ENCODE measurements at regions not wholly inside any gene's neighbourhood (a gene's known extent, or its start where the extent isn't known, plus 50 kb on each side); places are given as distances from the start of the nearest gene placed in this dataset.
"Not testable (repeated sequence)": the region's sequence is repeated elsewhere in the genome, so short reads cannot be mapped to it uniquely, and the experiment has no call there.

GRCh38 chr9:117649126-117649525, 55.1 kb upstream of the TLR4 start:
- no peak for DNase-seq (ENCODE audit: low spot score)

GRCh38 chr9:117644932-117645636, 59.1 kb upstream of the TLR4 start:
- no peak for DNase-seq (ENCODE audit: low spot score)

- DNase-seq (ENCODE audit: low spot score), result peak; percentile 61
Measured at GRCh38 chr9:117644133-117644931, 59.9 kb upstream of the TLR4 start.

GRCh38 chr9:117643288-117643654, 60.9 kb upstream of the TLR4 start:
- DNase-seq (ENCODE audit: low spot score), result no peak

GRCh38 chr9:117642571-117643287, 61.5 kb upstream of the TLR4 start:
- not testable (repeated sequence) for DNase-seq (ENCODE audit: low spot score)

- no peak for DNase-seq (ENCODE audit: low spot score)
Measured at GRCh38 chr9:117636681-117637080, 67.5 kb upstream of the TLR4 start.

- no peak for DNase-seq (ENCODE audit: low spot score)
Measured at GRCh38 chr9:117625154-117625553, 79.0 kb upstream of the TLR4 start.

- no peak for DNase-seq (ENCODE audit: low spot score)
Measured at GRCh38 chr9:117624106-117624505, 80.1 kb upstream of the TLR4 start.

- no peak for DNase-seq (ENCODE audit: low spot score)
Measured at GRCh38 chr9:117622347-117622746, 81.9 kb upstream of the TLR4 start.

- DNase-seq (ENCODE audit: low spot score), result no peak
Measured at GRCh38 chr9:117616431-117616831, 87.8 kb upstream of the TLR4 start.

GRCh38 chr9:117612317-117612716, 91.9 kb upstream of the TLR4 start:
- no peak for DNase-seq (ENCODE audit: low spot score)

- no peak for DNase-seq (ENCODE audit: low spot score)
Measured at GRCh38 chr9:117597977-117598376, 106.2 kb upstream of the TLR4 start.

- no peak for DNase-seq (ENCODE audit: low spot score)
Measured at GRCh38 chr9:117596678-117597077, 107.5 kb upstream of the TLR4 start.

- no peak for DNase-seq (ENCODE audit: low spot score)
Measured at GRCh38 chr9:117595650-117596049, 108.6 kb upstream of the TLR4 start.

GRCh38 chr9:117587263-117587662, 116.9 kb upstream of the TLR4 start:
- DNase-seq (ENCODE audit: low spot score), result no peak

GRCh38 chr9:117574099-117574498, 130.1 kb upstream of the TLR4 start:
- DNase-seq (ENCODE audit: low spot score), result no peak

- no peak for DNase-seq (ENCODE audit: low spot score)
Measured at GRCh38 chr9:117564839-117565238, 139.4 kb upstream of the TLR4 start.

- no peak for DNase-seq (ENCODE audit: low spot score)
Measured at GRCh38 chr9:117561761-117562160, 142.4 kb upstream of the TLR4 start.

- peak; percentile 57 for DNase-seq (ENCODE audit: low spot score)
Measured at GRCh38 chr9:117555964-117556629, 141.2 kb upstream of the ASTN2 start.

GRCh38 chr9:117552811-117553210, 138.0 kb upstream of the ASTN2 start:
- DNase-seq (ENCODE audit: low spot score), result no peak

- DNase-seq (ENCODE audit: low spot score), result no peak
Measured at GRCh38 chr9:117551171-117551570, 136.3 kb upstream of the ASTN2 start.

- peak; percentile 83 for DNase-seq (ENCODE audit: low spot score)
Measured at GRCh38 chr9:117549444-117549843, 134.6 kb upstream of the ASTN2 start.

Measured in iPS-NIHi11 (cell line).